GM23338 (cell line): ENCODE measurements at regions not wholly inside any gene's neighbourhood (a gene's known extent, or its start where the extent isn't known, plus 50 kb on each side); places are given as distances from the start of the nearest gene placed in this dataset.

ENCODE experiments used
- ATAC-seq: fragments of 200-7000 bp; cut with Tn5 transposase; 3 replicates; pipeline ENCODE4 v1.9.1; 2020
- DNase-seq: peaks from one replicate; pipeline ENCODE4 v3.0.0-alpha.2; 2015; ENCODE audit warnings: low spot score
- H2AFZ ChIP-seq: fragments of 200-600 bp; sonication (generic); 2 replicates; pipeline ENCODE4 v1.8.0; 2016; ENCODE audit warnings: antibody characterized with exemption, mild to moderate bottlenecking, moderate library complexity
- H3F3A ChIP-seq: fragments of 200-600 bp; sonication (generic); replicated peaks from 2 replicates; pipeline ENCODE4 v1.8.0; 2017; ENCODE audit warnings: antibody characterized with exemption, mixed run types, low read depth
- H3K27ac ChIP-seq: fragments of 200-600 bp; sonication (generic); 2 replicates; pipeline ENCODE4 v1.6.1; 2016; ENCODE audit warnings: low read depth
- H3K27me3 ChIP-seq: fragments of 200-600 bp; sonication (generic); 2 replicates; pipeline ENCODE4 v1.8.0; 2016; ENCODE audit warnings: mild to moderate bottlenecking, mixed run types, moderate library complexity; ENCODE audit not compliant: insufficient read depth
- H3K36me3 ChIP-seq: fragments of 200-600 bp; sonication (generic); 2 replicates; pipeline ENCODE4 v1.8.0; 2016; ENCODE audit warnings: mild to moderate bottlenecking; ENCODE audit not compliant: insufficient read depth
- H3K4me1 ChIP-seq: fragments of 200-600 bp; sonication (generic); 2 replicates; pipeline ENCODE4 v1.8.0; 2016; ENCODE audit warnings: mild to moderate bottlenecking, moderate library complexity; ENCODE audit not compliant: insufficient read depth
- H3K4me2 ChIP-seq: fragments of 200-600 bp; sonication (generic); 2 replicates; pipeline ENCODE4 v1.7.1; 2017; ENCODE audit warnings: mixed run types
- H3K4me3 ChIP-seq: fragments of 200-600 bp; sonication (generic); 2 replicates; pipeline ENCODE4 v1.6.1; 2016; ENCODE audit warnings: mixed run types
- H3K79me2 ChIP-seq: fragments of 200-600 bp; sonication (generic); replicated peaks from 2 replicates; pipeline ENCODE4 v1.8.0; 2017; ENCODE audit warnings: mild to moderate bottlenecking; ENCODE audit not compliant: insufficient read depth
- H3K9me2 ChIP-seq: fragments of 200-600 bp; sonication (generic); 2 replicates; pipeline ENCODE4 v1.8.0; 2017; ENCODE audit not compliant: insufficient read depth
- H4K20me1 ChIP-seq: fragments of 200-600 bp; sonication (generic); replicated peaks from 2 replicates; pipeline ENCODE4 v1.8.0; 2017; ENCODE audit warnings: mild to moderate bottlenecking; ENCODE audit not compliant: insufficient read depth
- H3K27ac Mint-ChIP-seq: 2 replicates; pipeline ENCODE4 v1.8.0; 2020; ENCODE audit warnings: inconsistent platforms, mild to moderate bottlenecking, moderate library complexity, mixed read lengths
- H3K27me3 Mint-ChIP-seq: 3 replicates; pipeline ENCODE4 v1.8.0; 2022; ENCODE audit warnings: low read depth, mild to moderate bottlenecking, moderate library complexity, mixed read lengths, inconsistent platforms; ENCODE audit not compliant: insufficient read depth, poor library complexity
- H3K36me3 Mint-ChIP-seq: 3 replicates; pipeline ENCODE4 v1.8.0; 2021; ENCODE audit warnings: low read depth, mild to moderate bottlenecking, inconsistent platforms, moderate library complexity, mixed read lengths
- H3K4me1 Mint-ChIP-seq: 3 replicates; pipeline ENCODE4 v1.8.0; 2020; ENCODE audit warnings: mild to moderate bottlenecking, inconsistent platforms, mixed read lengths
- H3K4me3 Mint-ChIP-seq: 3 replicates; pipeline ENCODE4 v1.8.0; 2021; ENCODE audit warnings: moderate library complexity, mild to moderate bottlenecking, inconsistent platforms, mixed read lengths
- H3K9me3 Mint-ChIP-seq: 3 replicates; pipeline ENCODE4 v1.8.0; 2020; ENCODE audit warnings: moderate library complexity, mild to moderate bottlenecking, inconsistent platforms, mixed read lengths
- CTCF ChIP-seq, 2 experiments: fragments of 200-600 bp in 1 of 2; sonication (generic) in 1 of 2; conservative IDR thresholded peaks; 2 replicates each; pipeline versions ENCODE4 v1.5.1 to v1.6.1; 2016 to 2017; ENCODE audit warnings: antibody characterized with exemption in 2 of 2, low read depth in 2 of 2, mild to moderate bottlenecking in 2 of 2, moderate library complexity in 1 of 2
- EZH2 ChIP-seq: fragments of 200-600 bp; sonication (generic); IDR thresholded peaks from one replicate; pipeline ENCODE4 v1.8.0; 2017; ENCODE audit warnings: antibody characterized with exemption, mild to moderate bottlenecking, low read depth; ENCODE audit not compliant: unreplicated experiment
- EZH2phosphoT487 ChIP-seq: fragments of 200-600 bp; sonication (generic); IDR thresholded peaks from one replicate; pipeline ENCODE4 v1.8.1; 2018; ENCODE audit warnings: antibody characterized with exemption; ENCODE audit not compliant: unreplicated experiment
- JUNB ChIP-seq: IDR thresholded peaks from one replicate; pipeline ENCODE4 v1.6.1; 2016; ENCODE audit warnings: antibody characterized with exemption; ENCODE audit not compliant: unreplicated experiment
- NANOG ChIP-seq: IDR thresholded peaks from 2 replicates; pipeline ENCODE4 v1.6.1; 2016; ENCODE audit warnings: antibody characterized with exemption, borderline replicate concordance
- POLR2AphosphoS5 ChIP-seq: IDR thresholded peaks from 2 replicates; pipeline ENCODE4 v1.6.1; 2016; ENCODE audit warnings: antibody characterized with exemption, low read depth
- STAT1 ChIP-seq: IDR thresholded peaks from one replicate; pipeline ENCODE4 v1.6.1; 2016; ENCODE audit warnings: antibody characterized with exemption; ENCODE audit not compliant: unreplicated experiment
- ZNF462 ChIP-seq: fragments of 250-450 bp; sonication (Bioruptor Pico); IDR thresholded peaks from 2 replicates; pipeline ENCODE4 v1.5.0; 2020; ENCODE audit warnings: mild to moderate bottlenecking, moderate library complexity
- TF ChIP-seq, protein P1 (sequence below): IDR thresholded peaks from 2 replicates; pipeline ENCODE4 v1.6.1; 2016; ENCODE audit warnings: antibody characterized with exemption

DNA sequence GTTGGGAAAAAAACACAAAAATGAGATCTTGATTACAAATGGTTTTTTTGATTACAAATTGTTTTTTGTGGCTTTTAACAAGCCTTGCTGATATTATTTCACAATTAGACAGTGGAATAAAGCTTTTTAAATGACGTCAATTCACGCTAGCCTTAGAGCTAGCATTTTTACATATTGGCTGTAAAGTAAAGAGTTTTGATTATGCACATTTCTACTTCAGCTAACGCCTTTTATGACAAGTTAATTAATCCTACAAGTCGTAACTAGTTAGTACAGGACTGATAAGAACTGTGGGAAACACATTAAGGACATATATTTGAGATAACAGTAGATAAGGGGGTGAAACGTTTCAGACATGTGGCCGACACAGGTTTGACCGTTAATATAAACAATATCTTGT is 95.7 kb upstream of the ATXN3L start (continued):
- no peak for TF ChIP-seq CTCF (conservative IDR thresholded peaks at IDR 0.05; ENCODE audit: low read depth in 2 of 2)
- no peak for TF ChIP-seq POLR2AphosphoS5
- TF ChIP-seq NANOG, result no peak
- no peak for TF ChIP-seq EZH2phosphoT487
- TF ChIP-seq, protein P1, sequence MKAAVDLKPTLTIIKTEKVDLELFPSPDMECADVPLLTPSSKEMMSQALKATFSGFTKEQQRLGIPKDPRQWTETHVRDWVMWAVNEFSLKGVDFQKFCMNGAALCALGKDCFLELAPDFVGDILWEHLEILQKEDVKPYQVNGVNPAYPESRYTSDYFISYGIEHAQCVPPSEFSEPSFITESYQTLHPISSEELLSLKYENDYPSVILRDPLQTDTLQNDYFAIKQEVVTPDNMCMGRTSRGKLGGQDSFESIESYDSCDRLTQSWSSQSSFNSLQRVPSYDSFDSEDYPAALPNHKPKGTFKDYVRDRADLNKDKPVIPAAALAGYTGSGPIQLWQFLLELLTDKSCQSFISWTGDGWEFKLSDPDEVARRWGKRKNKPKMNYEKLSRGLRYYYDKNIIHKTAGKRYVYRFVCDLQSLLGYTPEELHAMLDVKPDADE, result no peak
- TF ChIP-seq STAT1, result no peak

- H4K20me1 ChIP-seq, result no peaks in the 10 kb centered on the region
- peaks cover 2% of the 10 kb centered on the region for H3K27me3 Mint-ChIP-seq
- peak overlapping the region; percentile 25; the same call in 1 of the 2 replicates for H3K4me2 ChIP-seq
- DNase-seq (peak; percentile 22), ATAC-seq (no peak)
- no peaks in the 10 kb centered on the region; the same call in 2 of the 3 replicates for H3K36me3 Mint-ChIP-seq
- no peaks in the 10 kb centered on the region for H3K36me3 ChIP-seq
- no peak overlapping the region for H3K27ac ChIP-seq
- no peak overlapping the region for H3K4me3 Mint-ChIP-seq
- H3K27ac Mint-ChIP-seq, result no peak overlapping the region
- H3K4me1 ChIP-seq, result peaks cover 20% of the 10 kb centered on the region
- H2AFZ ChIP-seq, result no peak overlapping the region
- H3K4me1 Mint-ChIP-seq, result peaks cover 30% of the 10 kb centered on the region
- H3K9me3 Mint-ChIP-seq, result peaks cover 3% of the 10 kb centered on the region; the same call in 2 of the 3 replicates
- no peaks in the 10 kb centered on the region for H3F3A ChIP-seq
- no peaks in the 10 kb centered on the region for H3K27me3 ChIP-seq
- no peaks in the 10 kb centered on the region for H3K79me2 ChIP-seq
- no peak overlapping the region for H3K4me3 ChIP-seq
- no peaks in the 10 kb centered on the region for H3K9me2 ChIP-seq
- TF ChIP-seq, protein P1, result no peak
- TF ChIP-seq POLR2AphosphoS5, result no peak
- no peak for TF ChIP-seq CTCF (conservative IDR thresholded peaks at IDR 0.05; ENCODE audit: low read depth in 2 of 2)
- TF ChIP-seq JUNB, result no peak
- TF ChIP-seq ZNF462 (CRISPR knock-in tag), result no peak
- TF ChIP-seq NANOG, result no peak
- TF ChIP-seq EZH2phosphoT487, result no peak
- TF ChIP-seq STAT1, result no peak
- no peak for TF ChIP-seq EZH2
Observed at GRCh38 chrX:13414006-13414647, 94.3 kb upstream of the ATXN3L start.
